NK-92 treated with Interleukin-12 subunit alpha and Interleukin-12 subunit beta, amount 100 ng/mL, for 24 hours (cell line): ENCODE measurements at regions not wholly inside any gene's neighbourhood (a gene's known extent, or its start where the extent isn't known, plus 50 kb on each side); places are given as distances from the start of the nearest gene placed in this dataset.
"Not testable (repeated sequence)": the region's sequence is repeated elsewhere in the genome, so short reads cannot be mapped to it uniquely, and the experiment has no call there.

ENCODE experiments used
- DNase-seq: peaks from one replicate; lab custom pipeline; 2025; lab: John Stamatoyannopoulos, UW

GRCh38 chr4:128688846-128689437 is 120.6 kb upstream of the JADE1 start:
- no peak for DNase-seq

DNA sequence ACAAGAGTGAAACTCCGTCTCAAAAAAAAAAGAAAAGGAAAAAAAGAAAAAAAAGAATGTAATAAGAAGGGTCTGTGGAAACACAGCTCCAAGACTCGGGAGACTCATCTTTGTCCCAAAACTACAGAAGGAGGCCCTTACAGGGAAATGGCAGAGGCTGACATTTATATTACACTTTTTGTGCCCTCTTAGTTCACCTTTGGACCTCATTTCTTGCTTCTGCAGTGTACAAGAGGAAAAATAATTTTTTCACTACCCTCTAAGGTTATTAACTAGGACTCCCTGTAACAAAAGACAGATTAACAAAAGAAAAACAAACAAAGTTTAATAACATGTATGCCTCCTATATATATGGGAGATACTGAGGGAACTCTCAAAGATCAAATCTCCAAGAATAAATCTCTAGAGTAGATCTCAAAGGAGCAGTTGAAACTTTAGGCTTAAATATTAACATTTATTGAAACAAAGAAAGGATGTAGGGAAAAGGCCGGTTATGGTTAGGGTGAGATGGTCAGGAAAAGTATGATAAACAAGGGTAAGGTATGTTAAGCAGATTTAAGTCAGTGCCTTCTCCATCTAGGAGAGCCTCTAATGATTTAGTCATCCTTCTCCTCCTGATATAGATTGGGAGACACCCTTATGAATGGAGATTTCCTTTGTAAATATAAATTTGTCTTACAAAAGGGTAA is 121.3 kb upstream of the JADE1 start:
- no peak for DNase-seq

DNA sequence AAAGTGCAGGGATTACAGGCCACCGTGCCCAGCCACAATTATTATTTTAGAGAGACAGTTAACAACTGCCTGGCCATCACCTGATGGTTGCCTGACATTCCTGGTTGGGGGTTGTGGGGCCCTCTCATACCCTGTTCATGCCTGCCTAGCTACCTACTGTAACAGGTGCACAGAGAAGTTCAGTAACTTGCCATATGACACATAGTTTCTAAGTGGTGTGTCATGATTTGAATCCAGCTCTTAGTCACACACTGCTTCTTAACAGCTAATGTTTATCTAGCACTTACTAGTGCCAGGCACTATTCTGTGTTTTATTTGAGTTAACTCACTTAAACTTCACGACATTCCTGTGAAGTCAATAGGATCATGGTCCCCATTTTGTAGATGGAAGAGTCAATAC is 122.7 kb upstream of the JADE1 start:
- no peak for DNase-seq

DNA sequence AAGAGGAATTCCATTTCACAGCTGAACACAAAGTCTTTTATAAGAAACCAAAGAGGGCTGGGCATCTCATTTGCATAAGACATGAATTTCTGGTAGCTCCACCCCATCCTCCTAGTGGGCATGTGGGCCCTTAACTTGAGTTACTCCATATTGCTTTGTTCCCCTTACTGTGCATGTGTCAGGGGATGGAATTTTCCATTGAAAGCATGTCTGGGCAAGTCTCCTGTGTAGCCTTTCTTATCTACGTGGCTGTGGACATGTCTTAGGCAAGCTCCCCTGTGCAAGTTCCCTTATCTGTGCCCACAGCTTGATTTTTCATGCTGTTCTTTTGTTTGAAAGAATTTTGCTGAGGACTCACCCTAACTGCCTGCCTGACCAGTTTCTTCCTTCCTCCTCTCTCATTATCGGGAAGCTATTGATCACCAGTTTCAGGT is 123.5 kb upstream of the JADE1 start:
- no peak for DNase-seq

DNA sequence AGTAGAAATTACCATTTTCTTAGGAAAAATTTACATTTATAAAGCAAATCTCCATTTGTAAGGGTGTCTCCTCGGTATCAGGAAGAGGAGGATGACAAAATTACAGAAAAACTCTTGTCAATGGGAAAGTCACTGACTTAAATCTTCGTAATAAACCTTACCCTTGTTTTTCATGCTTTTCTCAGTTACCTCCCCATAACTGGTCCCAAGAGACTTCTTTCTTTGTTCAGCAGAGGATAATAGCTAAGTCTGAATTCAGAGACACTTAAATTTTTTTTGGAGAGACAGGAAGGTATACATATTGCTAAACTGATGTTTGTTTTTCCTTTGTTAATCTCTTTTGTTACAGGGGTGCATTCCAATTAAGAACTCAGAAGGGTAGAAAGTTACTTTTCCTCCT is 125.5 kb upstream of the JADE1 start:
- no peak for DNase-seq

GRCh38 chr4:128682942-128683666 is 126.4 kb upstream of the JADE1 start:
- DNase-seq = no peak

DNA sequence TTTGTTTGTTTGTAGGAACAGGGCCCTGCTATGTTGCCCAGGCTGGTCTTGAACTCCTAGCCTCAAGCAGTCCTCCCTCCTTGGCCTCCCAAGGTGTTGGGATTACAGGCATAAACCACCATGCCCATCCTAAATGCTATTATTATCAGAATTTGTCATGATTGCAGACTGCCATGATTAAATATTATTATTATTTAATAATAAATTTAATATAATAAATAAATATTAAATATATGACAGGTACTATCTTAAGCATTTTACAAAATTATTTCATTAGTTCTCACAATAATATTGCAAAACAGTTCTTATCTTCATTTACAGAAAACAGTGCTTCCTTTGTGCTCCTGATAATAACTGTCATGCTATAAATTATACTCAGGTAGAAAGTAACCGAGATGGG is 133.4 kb upstream of the JADE1 start:
- DNase-seq = no peak

DNA sequence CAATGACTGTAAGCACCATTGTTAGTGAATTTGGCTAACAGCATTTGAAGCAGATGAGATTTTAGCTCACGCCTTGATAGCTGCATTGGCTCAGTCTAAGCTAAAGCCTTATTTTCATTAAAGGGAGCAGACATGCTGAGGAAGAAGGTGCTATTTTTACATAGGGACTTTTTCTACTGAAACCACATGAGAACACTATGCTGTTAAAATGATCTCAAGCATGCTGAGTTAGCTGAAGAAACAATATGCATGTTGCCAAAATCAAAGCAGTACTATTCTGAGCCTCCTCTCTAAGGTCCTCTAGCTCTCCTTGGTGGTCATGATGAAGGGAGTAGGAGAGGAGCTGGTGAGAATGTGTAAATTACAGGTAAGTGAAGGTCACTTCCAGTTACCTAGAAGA is 134.4 kb upstream of the JADE1 start:
- no peak for DNase-seq

DNA sequence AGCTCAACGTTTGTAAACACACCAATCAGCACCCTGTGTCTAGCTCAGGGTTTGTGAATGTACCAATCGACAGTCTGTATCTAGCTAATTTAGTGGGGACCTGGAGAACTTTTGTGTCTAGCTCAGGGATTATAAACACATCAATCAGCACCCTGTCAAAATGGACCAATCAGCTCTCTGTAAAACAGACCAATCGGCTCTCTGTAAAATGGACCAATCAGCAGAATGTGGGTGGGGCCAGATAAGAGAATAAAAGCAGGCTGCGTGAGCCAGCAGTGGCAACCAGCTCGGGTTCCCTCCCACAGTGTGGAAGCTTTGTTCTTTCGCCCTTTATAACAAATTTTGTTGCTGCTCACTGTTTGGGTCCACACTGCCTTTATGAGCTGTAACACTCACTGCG is 136.3 kb upstream of the JADE1 start:
- DNase-seq = not testable (repeated sequence)

DNA sequence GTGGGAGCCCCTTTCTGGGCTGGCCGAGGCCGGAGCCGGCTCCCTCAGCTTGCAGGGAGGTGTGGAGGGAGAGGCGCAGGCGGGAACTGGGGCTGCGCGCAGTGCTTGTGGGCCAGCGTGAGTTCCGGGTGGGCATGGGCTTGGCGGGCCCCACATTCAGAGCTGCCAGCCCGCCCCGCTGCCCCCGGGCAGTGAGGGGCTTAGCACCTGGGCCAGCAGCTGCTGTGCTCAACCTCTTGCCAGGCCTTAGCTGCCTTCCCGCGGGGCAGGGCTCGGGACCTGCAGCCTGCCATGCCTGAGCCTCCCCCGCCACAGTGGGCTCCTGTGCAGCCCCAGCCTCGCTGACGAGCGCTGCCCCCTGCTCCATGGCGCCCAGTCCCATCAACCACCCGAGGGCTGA is 136.9 kb upstream of the JADE1 start:
- not testable (repeated sequence) for DNase-seq

DNA sequence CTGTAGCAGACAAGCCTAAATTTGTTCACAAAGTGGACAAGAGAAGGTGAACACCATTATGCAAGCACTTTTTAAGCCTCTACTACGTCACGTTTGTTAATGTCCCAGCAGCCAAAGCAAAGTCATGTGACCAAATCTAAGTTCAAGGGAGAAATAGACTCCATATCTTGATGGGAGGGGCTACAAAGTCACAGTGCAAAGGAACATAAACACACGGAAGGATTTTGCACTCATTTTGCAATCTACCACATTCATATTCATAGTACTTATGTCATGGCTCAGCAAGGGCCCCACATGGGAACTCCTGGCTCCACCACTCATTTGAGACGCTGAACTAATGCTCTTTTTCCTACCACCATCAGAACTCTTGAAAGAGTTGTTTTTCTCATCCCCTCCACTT is 139.0 kb upstream of the JADE1 start:
- DNase-seq = no peak

- DNase-seq = no peak
Measured at GRCh38 chr4:128668566-128668965, 140.9 kb upstream of the JADE1 start.

DNA sequence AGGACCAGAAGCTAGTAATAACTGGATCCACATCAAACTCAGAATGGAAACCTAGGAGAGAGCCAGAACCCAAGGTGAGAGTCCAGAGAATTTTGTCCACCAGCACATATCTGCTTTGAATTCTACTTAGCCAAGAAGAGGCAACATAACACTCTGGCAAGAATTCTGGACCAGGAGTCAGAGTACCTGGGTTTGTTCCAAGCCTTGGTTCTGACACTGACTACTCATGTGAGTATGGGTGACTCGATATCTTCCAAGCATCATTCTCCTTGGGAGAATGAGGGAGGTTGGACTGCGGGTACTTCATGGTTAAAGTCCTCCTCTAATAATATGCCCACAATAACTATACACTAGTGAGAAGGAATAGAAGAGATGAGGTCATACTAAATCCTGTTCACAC is 144.0 kb upstream of the JADE1 start:
- DNase-seq = no peak

- no peak for DNase-seq
Measured at GRCh38 chr4:128663325-128663724, 146.2 kb upstream of the JADE1 start.

DNA sequence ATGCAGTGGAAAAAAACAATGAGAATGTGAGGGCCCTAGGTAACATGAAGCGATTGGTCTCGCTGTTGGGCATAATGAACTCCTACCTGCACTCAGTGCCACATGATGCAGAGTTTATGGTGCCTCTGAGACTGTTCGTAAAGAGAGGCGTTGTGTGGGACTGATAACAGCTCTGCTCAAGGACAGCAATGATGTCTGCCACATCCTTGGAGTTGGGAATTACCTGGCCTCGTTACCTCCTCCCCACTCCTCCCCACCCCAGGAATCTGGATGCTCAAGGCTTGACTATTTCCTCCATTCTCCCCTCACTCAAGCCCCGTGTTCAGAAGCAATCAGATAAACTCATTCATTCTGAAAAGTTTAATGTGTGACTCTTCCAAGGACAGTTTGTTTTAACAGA is 148.0 kb upstream of the JADE1 start:
- DNase-seq = no peak

DNA sequence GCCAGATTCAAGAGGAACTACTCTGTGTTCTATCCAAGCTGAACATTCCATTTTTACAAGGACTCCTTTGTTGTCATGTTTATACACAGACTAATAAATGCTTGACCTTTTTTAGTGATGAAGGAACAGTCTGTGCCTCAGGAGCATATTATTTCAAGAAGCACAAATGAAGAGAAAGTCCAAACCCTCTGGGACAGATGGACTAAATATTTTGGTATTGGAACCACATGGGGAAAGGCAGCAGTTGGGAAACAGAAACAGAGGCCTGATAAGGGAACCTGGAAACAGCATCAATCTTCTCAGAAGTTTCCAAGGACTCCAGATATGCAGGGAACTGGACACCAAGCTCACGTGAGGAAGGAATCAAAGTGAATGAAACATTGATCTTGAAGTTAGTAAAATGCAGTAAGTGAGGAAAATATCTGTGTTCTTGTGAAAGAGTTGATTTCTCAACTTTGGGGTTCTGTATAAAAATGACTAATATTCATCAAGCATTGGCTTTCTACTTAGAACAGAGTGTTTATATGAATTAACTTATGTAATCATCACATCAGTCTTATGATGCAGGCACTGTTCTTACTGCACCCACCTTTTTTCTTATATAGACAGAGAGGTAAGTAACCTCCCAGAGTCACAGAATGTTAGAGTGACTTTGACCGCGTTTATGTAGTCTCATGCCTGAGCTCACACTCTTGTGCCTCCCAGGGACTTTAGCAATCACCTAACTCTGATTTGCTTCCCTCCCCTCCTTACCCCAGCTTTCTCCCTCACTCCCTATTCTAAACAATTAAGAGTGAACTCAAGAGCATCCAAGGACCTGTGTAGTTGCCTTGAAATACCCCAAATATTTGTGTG is 148.9 kb upstream of the JADE1 start:
- no peak for DNase-seq

- no peak for DNase-seq
Measured at GRCh38 chr4:128658214-128658631, 151.3 kb upstream of the JADE1 start.

- no peak for DNase-seq
Measured at GRCh38 chr4:128657638-128658037, 151.9 kb upstream of the JADE1 start.

GRCh38 chr4:128654465-128654864 is 155.0 kb upstream of the JADE1 start:
- no peak for DNase-seq

GRCh38 chr4:128653527-128654444 is 155.7 kb upstream of the JADE1 start:
- no peak for DNase-seq

DNA sequence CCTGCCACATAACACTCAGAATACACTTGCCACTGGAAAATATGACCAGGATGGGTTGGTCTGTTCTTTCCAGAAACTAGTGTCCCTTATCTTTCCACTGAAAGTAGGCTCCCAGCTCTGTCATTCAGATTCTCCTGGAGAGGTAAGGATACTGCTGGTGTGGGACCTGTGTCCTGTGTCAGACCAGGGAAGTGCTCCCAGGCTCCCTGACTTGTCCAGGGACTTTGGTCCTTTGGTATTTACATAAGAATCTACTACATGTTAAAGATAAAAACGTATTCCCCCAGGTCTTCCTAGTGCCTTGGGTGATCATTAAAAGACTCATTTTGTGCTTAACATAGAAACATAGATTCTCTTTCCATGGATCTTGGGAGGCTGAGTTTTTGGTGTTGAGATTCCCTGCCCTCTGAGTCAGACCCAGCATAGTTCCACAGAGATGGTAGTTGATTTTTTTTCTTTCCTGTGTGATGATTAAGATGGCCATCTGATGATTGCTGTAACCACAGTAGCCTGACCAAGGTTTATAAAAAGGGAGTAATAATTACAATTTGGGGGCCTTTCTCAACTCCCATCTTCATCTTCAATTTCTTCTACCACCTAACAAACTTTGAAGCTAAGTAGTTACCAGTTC is 159.8 kb upstream of the JADE1 start:
- no peak for DNase-seq
